Hepatocyte (in vitro differentiated cells): ENCODE measurements at regions not wholly inside any gene's neighbourhood (a gene's known extent, or its start where the extent isn't known, plus 50 kb on each side); places are given as distances from the start of the nearest gene placed in this dataset.

Source experiments
- DNase-seq: peaks from one replicate; pipeline ENCODE4 v3.0.0-alpha.2; 2016; ENCODE audit warnings: low spot score
- H2AFZ ChIP-seq: fragments of 200-600 bp; sonication (generic); 2 replicates; pipeline ENCODE4 v1.6.0; 2016; ENCODE audit warnings: antibody characterized with exemption, mild to moderate bottlenecking
- H3K27ac ChIP-seq: fragments of 200-600 bp; sonication (generic); 2 replicates; pipeline ENCODE4 v1.5.1; 2016; ENCODE audit warnings: mild to moderate bottlenecking
- H3K27me3 ChIP-seq: fragments of 200-600 bp; sonication (generic); 2 replicates; pipeline ENCODE4 v1.6.1; 2016
- H3K36me3 ChIP-seq: fragments of 200-600 bp; sonication (generic); replicated peaks from 2 replicates; pipeline ENCODE4 v1.5.1; 2016; ENCODE audit warnings: low read depth; ENCODE audit not compliant: insufficient read depth
- H3K4me1 ChIP-seq: fragments of 200-600 bp; sonication (generic); 2 replicates; pipeline ENCODE4 v1.5.1; 2016; ENCODE audit warnings: mild to moderate bottlenecking, moderate library complexity; ENCODE audit not compliant: insufficient read depth
- H3K4me2 ChIP-seq: fragments of 200-600 bp; sonication (generic); 2 replicates; pipeline ENCODE4 v1.6.0; 2016
- H3K4me3 ChIP-seq: fragments of 200-600 bp; sonication (generic); 2 replicates; pipeline ENCODE4 v1.5.1; 2016; ENCODE audit warnings: mild to moderate bottlenecking
- H3K79me2 ChIP-seq: fragments of 200-600 bp; sonication (generic); 2 replicates; pipeline ENCODE4 v1.6.0; 2017; ENCODE audit warnings: mild to moderate bottlenecking
- H3K9me2 ChIP-seq: fragments of 200-600 bp; sonication (generic); replicated peaks from 2 replicates; pipeline ENCODE4 v1.6.0; 2017; ENCODE audit warnings: mild to moderate bottlenecking; ENCODE audit not compliant: insufficient read depth
- H3K9me3 ChIP-seq: fragments of 200-600 bp; sonication (generic); 2 replicates; pipeline ENCODE4 v1.5.1; 2016; ENCODE audit warnings: low read depth, mild to moderate bottlenecking
- H4K20me1 ChIP-seq: fragments of 200-600 bp; sonication (generic); 2 replicates; pipeline ENCODE4 v1.6.0; 2016; ENCODE audit warnings: mild to moderate bottlenecking; ENCODE audit not compliant: insufficient read depth, poor library complexity, severe bottlenecking
- CTCF ChIP-seq: fragments of 200-600 bp; sonication (generic); IDR thresholded peaks from 2 replicates; pipeline ENCODE4 v1.5.1; 2016; ENCODE audit warnings: antibody characterized with exemption, mild to moderate bottlenecking; ENCODE audit not compliant: poor library complexity
- EZH2 ChIP-seq: fragments of 200-600 bp; sonication (generic); IDR thresholded peaks from 2 replicates; pipeline ENCODE4 v1.6.1; 2016; ENCODE audit warnings: antibody characterized with exemption, mild to moderate bottlenecking, borderline replicate concordance
- EZH2phosphoT487 ChIP-seq: fragments of 200-600 bp; sonication (generic); IDR thresholded peaks from one replicate; pipeline ENCODE4 v1.6.1; 2018; ENCODE audit warnings: antibody characterized with exemption, mild to moderate bottlenecking, low read depth, moderate library complexity; ENCODE audit not compliant: unreplicated experiment, severe bottlenecking
- WGBS: methylation state at CpG from one replicate; pipeline ENCODE4 v1.1.6; 2016; ENCODE audit warnings: low lambda C conversion rate; ENCODE audit errors: missing lambda C conversion rate; 5-methylcytosine and 5-hydroxymethylcytosine counted together

GRCh38 chr10:20991526-20991925 is 94.4 kb upstream of the NEBL start:
- Histone ChIP-seq H3K79me2 (no peaks in the 10 kb centered on the region), H3K9me3 (no peaks in the 10 kb centered on the region), H3K27me3 (no peaks in the 10 kb centered on the region), H3K9me2 (no peaks in the 10 kb centered on the region), H3K27ac (no peak overlapping the region), H3K36me3 (no peaks in the 10 kb centered on the region), H3K4me2 (no peak overlapping the region), H2AFZ (no peak overlapping the region), H4K20me1 (no peaks in the 10 kb centered on the region), H3K4me3 (no peak overlapping the region), H3K4me1 (peaks cover 10% of the 10 kb centered on the region)
- WGBS: 100% methylated on average over 1 of the region's 1 CpG
- DNase-seq: no peak
- TF ChIP-seq EZH2phosphoT487 (no peak), EZH2 (no peak), CTCF (no peak)

GRCh38 chr10:20990604-20991003 is 93.5 kb upstream of the NEBL start:
- Histone ChIP-seq H3K4me3 (no peak overlapping the region), H3K4me1 (peaks cover 10% of the 10 kb centered on the region), H3K79me2 (no peaks in the 10 kb centered on the region), H2AFZ (no peak overlapping the region), H3K4me2 (no peak overlapping the region), H3K9me2 (no peaks in the 10 kb centered on the region), H3K27ac (peak overlapping the region; percentile 31), H4K20me1 (no peaks in the 10 kb centered on the region), H3K9me3 (no peaks in the 10 kb centered on the region), H3K27me3 (no peaks in the 10 kb centered on the region), H3K36me3 (no peaks in the 10 kb centered on the region)
- no peak for DNase-seq
- 72% methylated on average over 1 of the region's 1 CpG for WGBS
- TF ChIP-seq EZH2phosphoT487: no peak
- no peak for TF ChIP-seq CTCF
- TF ChIP-seq EZH2: no peak

GRCh38 chr10:20988357-20988983 is 91.4 kb upstream of the NEBL start:
- H4K20me1 ChIP-seq: no peaks in the 10 kb centered on the region
- H3K4me1 ChIP-seq: peaks cover 10% of the 10 kb centered on the region
- no peaks in the 10 kb centered on the region for H3K9me2 ChIP-seq
- H3K4me3 ChIP-seq: no peak overlapping the region
- no peaks in the 10 kb centered on the region for H3K27me3 ChIP-seq
- H3K79me2 ChIP-seq: no peaks in the 10 kb centered on the region
- no peak overlapping the region for H3K27ac ChIP-seq
- H2AFZ ChIP-seq: no peak overlapping the region
- TF ChIP-seq EZH2 (no peak), CTCF (no peak), EZH2phosphoT487 (no peak)
- 86% methylated on average over 1 of the region's 1 CpG for WGBS
- DNase-seq: peak; percentile 15
- H3K36me3 ChIP-seq: no peaks in the 10 kb centered on the region
- no peaks in the 10 kb centered on the region for H3K9me3 ChIP-seq
- H3K4me2 ChIP-seq: no peak overlapping the region

- Histone ChIP-seq H3K4me1 (peaks cover 9% of the 10 kb centered on the region), H3K4me3 (no peak overlapping the region), H3K36me3 (no peaks in the 10 kb centered on the region), H3K9me3 (no peaks in the 10 kb centered on the region), H4K20me1 (no peaks in the 10 kb centered on the region), H2AFZ (no peak overlapping the region), H3K4me2 (no peak overlapping the region), H3K79me2 (no peaks in the 10 kb centered on the region), H3K9me2 (no peaks in the 10 kb centered on the region), H3K27ac (no peak overlapping the region), H3K27me3 (no peaks in the 10 kb centered on the region)
- DNase-seq: no peak
- 75% methylated on average over 2 of the region's 2 CpGs for WGBS
- TF ChIP-seq EZH2 (no peak), EZH2phosphoT487 (no peak), CTCF (no peak)
Observed at GRCh38 chr10:20986049-20986448, 88.9 kb upstream of the NEBL start.
